Esophagus muscularis mucosa (tissue), 4 donors: ENCODE measurements at regions not wholly inside any gene's neighbourhood (a gene's known extent, or its start where the extent isn't known, plus 50 kb on each side); places are given as distances from the start of the nearest gene placed in this dataset.

ENCODE experiments used
- DNase-seq: peaks from one replicate; pipeline ENCODE4 v3.0.0-alpha.2; 2017; ENCODE audit errors: extremely low spot score
- H3K27ac ChIP-seq, 4 donors: fragments of 200-600 bp; sonication (generic); replicated peaks in 1 of 4; 1 replicate in 3 of 4; 2 replicates in 1 of 4; pipeline ENCODE4 v1.5.1; 2016 to 2019; ENCODE audit warnings: mild to moderate bottlenecking in 1 of 4
- H3K27me3 ChIP-seq, 4 donors: fragments of 200-600 bp; sonication (generic); one replicate each; pipeline versions ENCODE4 v1.5.1 to v1.6.0; 2016 to 2019
- H3K36me3 ChIP-seq, 4 donors: fragments of 200-600 bp; sonication (generic); one replicate each; pipeline ENCODE4 v1.5.1; 2016 to 2019
- H3K4me1 ChIP-seq, 4 donors: fragments of 200-600 bp; sonication (generic); one replicate each; pipeline ENCODE4 v1.5.1; 2016 to 2019
- H3K4me3 ChIP-seq, 4 donors: fragments of 200-600 bp; sonication (generic); 1 replicate in 2 of 4; 2 replicates in 2 of 4; pipeline ENCODE4 v1.5.1; 2016 to 2019; ENCODE audit warnings: mild to moderate bottlenecking in 4 of 4, moderate library complexity in 1 of 4
- H3K9me3 ChIP-seq, 4 donors: fragments of 200-600 bp; sonication (generic); 1 replicate in 3 of 4; 2 replicates in 1 of 4; pipeline ENCODE4 v1.5.1; 2016 to 2019
- CTCF ChIP-seq, 3 experiments: fragments of 200-600 bp in 2 of 3; fragments of 450-650 bp in 1 of 3; sonication (generic) in 2 of 3; IDR thresholded peaks; one replicate each; pipeline ENCODE4 v1.5.1; 2017 to 2019; ENCODE audit warnings: antibody characterized with exemption in 3 of 3, mild to moderate bottlenecking in 2 of 3, moderate library complexity in 1 of 3
- EP300 ChIP-seq: sonication (generic); formaldehyde crosslinking; IDR thresholded peaks from one replicate; pipeline ENCODE4 v1.6.1; 2017; ENCODE audit warnings: antibody characterized with exemption
- POLR2A ChIP-seq: fragments of 450-650 bp; IDR thresholded peaks from one replicate; pipeline ENCODE4 v1.6.1; 2017; ENCODE audit warnings: antibody characterized with exemption, moderate library complexity, mild to moderate bottlenecking, low read depth
- POLR2AphosphoS5 ChIP-seq, 2 donors: sonication (generic); formaldehyde crosslinking; IDR thresholded peaks; one replicate each; pipeline ENCODE4 v1.6.1; 2017; ENCODE audit warnings: antibody characterized with exemption in 2 of 2
- WGBS: methylation state at CpG from one replicate; pipeline ENCODE4 v1.1.5; 2018; 5-methylcytosine and 5-hydroxymethylcytosine counted together
- intact Hi-C: fragments of 100-400 bp; cut with DNase I; formaldehyde crosslinking; loops from one replicate; pipeline ENCODE4 v1.15.1; 2023

- no peaks in the 10 kb centered on the region for H3K36me3 ChIP-seq
- 78% methylated on average over 7 of the region's 7 CpGs for WGBS
- H3K27ac ChIP-seq, result no peak overlapping the region
- H3K9me3 ChIP-seq, result no peaks in the 10 kb centered on the region
- H3K4me1 ChIP-seq, result peaks cover 0 to 7% (median 0%) of the 10 kb centered on the region in 4 donors
- H3K4me3 ChIP-seq, result no peak overlapping the region
- intact Hi-C loops, result no loop called here
- TF ChIP-seq POLR2A (no peak), POLR2AphosphoS5 (IDR thresholded peaks at IDR 0.05) (no peak), CTCF (IDR thresholded peaks at IDR 0.05) (no peak), EP300 (no peak)
- H3K27me3 ChIP-seq, result peaks cover 0 to 4% (median 0%) of the 10 kb centered on the region in 4 donors
- no peak for DNase-seq
These were observed 213.6 kb upstream of the CELF4 start for GRCh38 chr18:37779220-37779619.

GRCh38 chr18:37778417-37779165 is 213.0 kb upstream of the CELF4 start:
- TF ChIP-seq EP300 (no peak), CTCF (IDR thresholded peaks at IDR 0.05) (peak; percentile 55 to 71 (median 55))
- WGBS, result 26% methylated on average over 13 of the region's 21 CpGs
- Histone ChIP-seq H3K27me3 (peaks cover 0 to 4% (median 0%) of the 10 kb centered on the region in 4 donors), H3K36me3 (no peaks in the 10 kb centered on the region), H3K27ac (no peak overlapping the region), H3K9me3 (no peaks in the 10 kb centered on the region), H3K4me1 (peaks cover 0 to 7% (median 0%) of the 10 kb centered on the region in 4 donors), H3K4me3 (no peak overlapping the region)
- DNase-seq, result no peak
- intact Hi-C loops, result no loop called here

GRCh38 chr18:37769826-37770225 is 204.2 kb upstream of the CELF4 start:
- Histone ChIP-seq H3K27me3 (no peaks in the 10 kb centered on the region), H3K27ac (no peak overlapping the region), H3K9me3 (no peaks in the 10 kb centered on the region), H3K36me3 (no peaks in the 10 kb centered on the region), H3K4me1 (no peaks in the 10 kb centered on the region), H3K4me3 (no peak overlapping the region)
- intact Hi-C loops, result no loop called here
- TF ChIP-seq CTCF (IDR thresholded peaks at IDR 0.05), result no peak
- no peak for TF ChIP-seq POLR2AphosphoS5 (IDR thresholded peaks at IDR 0.05)
- no peak for TF ChIP-seq EP300
- TF ChIP-seq POLR2A, result no peak
- WGBS, result 67% methylated on average over 1 of the region's 1 CpG
- peak; percentile 85 for DNase-seq

- Histone ChIP-seq H3K9me3 (no peaks in the 10 kb centered on the region), H3K4me3 (no peak overlapping the region), H3K27me3 (no peaks in the 10 kb centered on the region), H3K27ac (no peak overlapping the region), H3K36me3 (no peaks in the 10 kb centered on the region), H3K4me1 (no peaks in the 10 kb centered on the region)
- intact Hi-C loops, result no loop called here
- peak; percentile 60 for DNase-seq
- 78% methylated on average over 7 of the region's 8 CpGs for whole genome bisulfite sequencing
- TF ChIP-seq POLR2AphosphoS5 (IDR thresholded peaks at IDR 0.05) (no peak), CTCF (IDR thresholded peaks at IDR 0.05) (no peak), EP300 (no peak), POLR2A (no peak)
These were observed 199.1 kb upstream of the CELF4 start for GRCh38 chr18:37764541-37765288.
